PC-9 (cell line): ENCODE measurements at regions not wholly inside any gene's neighbourhood (a gene's known extent, or its start where the extent isn't known, plus 50 kb on each side); places are given as distances from the start of the nearest gene placed in this dataset.

ENCODE experiments used
- BruUV-seq: library from RNA; stranded (reverse); fragments of 400-500 nt; replicated peaks from 2 replicates; lab custom pipeline; 2021; lab: Mats Ljungman, UMichigan
- CTCF ChIA-PET: fragments of 300-600 bp; sonication (Branson Sonifier 250); formaldehyde crosslinking; loops from one replicate; lab custom pipeline; 2022; ENCODE audit warnings: antibody characterized with exemption; lab: Charles Lee
- POLR2A ChIA-PET: fragments of 300-600 bp; sonication (Branson Sonifier 250); formaldehyde crosslinking; loops from one replicate; lab custom pipeline; 2022; ENCODE audit warnings: antibody characterized with exemption; ENCODE audit not compliant: unreplicated experiment; lab: Charles Lee
- DNase-seq, 2 experiments: peaks; one replicate each; pipeline versions ENCODE4 v3.0.0 to v3.0.0-alpha.2; 2015 to 2022; ENCODE audit warnings: mixed read lengths in 1 of 2
- H2AFZ ChIP-seq: fragments of 200-600 bp; sonication (generic); 2 replicates; pipeline ENCODE4 v1.8.1; 2017; ENCODE audit warnings: antibody characterized with exemption
- H3F3A ChIP-seq: fragments of 200-600 bp; sonication (generic); 2 replicates; pipeline ENCODE4 v1.8.1; 2017; ENCODE audit warnings: antibody characterized with exemption, mild to moderate bottlenecking, low read depth; ENCODE audit not compliant: insufficient read depth
- H3K27ac ChIP-seq: fragments of 200-600 bp; sonication (generic); 2 replicates; pipeline ENCODE4 v1.6.1; 2016; ENCODE audit warnings: mixed run types
- H3K27me3 ChIP-seq: fragments of 200-600 bp; sonication (generic); 2 replicates; pipeline ENCODE4 v1.6.1; 2016; ENCODE audit warnings: low read depth, mixed run types; ENCODE audit not compliant: insufficient read depth
- H3K36me3 ChIP-seq: fragments of 200-600 bp; sonication (generic); 2 replicates; pipeline ENCODE4 v1.6.1; 2016; ENCODE audit warnings: low read depth, mixed run types
- H3K4me1 ChIP-seq: fragments of 200-600 bp; sonication (generic); replicated peaks from 2 replicates; pipeline ENCODE4 v1.6.1; 2016; ENCODE audit warnings: mixed run types; ENCODE audit not compliant: insufficient read depth
- H3K4me2 ChIP-seq: fragments of 200-600 bp; sonication (generic); 2 replicates; pipeline ENCODE4 v1.6.1; 2017; ENCODE audit warnings: mixed run types
- H3K4me3 ChIP-seq: fragments of 200-600 bp; sonication (generic); 2 replicates; pipeline ENCODE4 v1.6.1; 2016; ENCODE audit warnings: mixed run types
- H3K79me2 ChIP-seq: fragments of 200-600 bp; sonication (generic); 2 replicates; pipeline ENCODE4 v1.6.1; 2017; ENCODE audit warnings: low read depth, mixed run types
- H3K9me2 ChIP-seq: fragments of 200-600 bp; sonication (generic); 2 replicates; pipeline ENCODE4 v1.8.1; 2017; ENCODE audit warnings: mild to moderate bottlenecking; ENCODE audit not compliant: insufficient read depth
- H3K9me3 ChIP-seq: fragments of 200-600 bp; sonication (generic); 2 replicates; pipeline ENCODE4 v1.8.1; 2016; ENCODE audit warnings: low read depth; ENCODE audit not compliant: insufficient read depth
- H4K20me1 ChIP-seq: fragments of 200-600 bp; sonication (generic); 2 replicates; pipeline ENCODE4 v1.8.1; 2017; ENCODE audit not compliant: insufficient read depth
- EZH2 ChIP-seq: fragments of 200-600 bp; sonication (generic); IDR thresholded peaks from 2 replicates; pipeline ENCODE4 v1.8.0; 2017; ENCODE audit warnings: antibody characterized with exemption, low read depth
- intact Hi-C: fragments of 100-400 bp; cut with micrococcal nuclease; formaldehyde crosslinking; loops from one replicate; pipeline ENCODE4 v1.10.0; 2022; ENCODE audit not compliant: unreplicated experiment
- TF ChIP-seq, protein P1 (sequence below): fragments of 200-600 bp; sonication (generic); conservative IDR thresholded peaks from 2 replicates; pipeline ENCODE4 v1.6.1; 2017; ENCODE audit warnings: mixed run types, antibody characterized with exemption, mild to moderate bottlenecking, moderate library complexity

DNA sequence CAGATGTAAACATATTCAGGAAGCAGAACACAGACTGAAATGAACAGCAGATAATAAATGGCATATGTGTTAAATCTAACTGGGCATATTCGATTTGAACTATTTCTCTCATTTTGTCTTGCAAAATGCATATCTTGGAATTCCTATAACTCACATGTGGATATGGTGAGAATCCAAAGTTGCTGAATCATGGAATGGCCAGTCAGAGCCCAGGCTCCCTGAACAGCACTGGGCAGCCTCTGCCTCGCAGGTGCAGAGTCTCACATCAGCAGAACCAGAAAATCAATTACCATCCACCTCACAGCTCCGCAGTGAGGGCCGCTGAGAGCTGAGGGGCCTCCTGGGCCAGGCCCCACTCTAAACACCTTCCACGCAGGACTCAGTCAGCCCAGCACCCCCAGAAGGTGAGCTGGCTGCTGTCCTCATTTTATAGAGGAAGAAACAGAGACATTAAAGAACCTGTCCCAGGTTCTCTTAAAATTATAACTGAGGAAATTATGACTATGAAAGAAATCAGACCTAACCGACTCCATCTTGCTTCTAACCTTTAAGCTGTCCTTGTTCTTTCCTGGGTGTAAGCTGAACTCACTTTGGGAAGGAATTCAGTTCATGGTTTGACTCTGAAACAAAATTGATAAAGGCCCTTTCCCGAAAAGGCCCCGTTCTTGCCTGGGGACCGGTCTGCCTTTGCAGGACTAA, 269.1 kb upstream of the SFSWAP start:
- no peaks in the 10 kb centered on the region for H3K79me2 ChIP-seq
- ChIA-PET CTCF (no interaction called here), POLR2A (no interaction called here)
- H3K9me3 ChIP-seq: no peaks in the 10 kb centered on the region
- H3K4me1 ChIP-seq: no peaks in the 10 kb centered on the region
- H3K27me3 ChIP-seq: peaks cover 73% of the 10 kb centered on the region
- intact Hi-C loops: loop anchor here (5.0 kb wide), 1 partner anchor 219 kb away; no protein-coding TSS in a partner anchor
- TF ChIP-seq, protein P1, sequence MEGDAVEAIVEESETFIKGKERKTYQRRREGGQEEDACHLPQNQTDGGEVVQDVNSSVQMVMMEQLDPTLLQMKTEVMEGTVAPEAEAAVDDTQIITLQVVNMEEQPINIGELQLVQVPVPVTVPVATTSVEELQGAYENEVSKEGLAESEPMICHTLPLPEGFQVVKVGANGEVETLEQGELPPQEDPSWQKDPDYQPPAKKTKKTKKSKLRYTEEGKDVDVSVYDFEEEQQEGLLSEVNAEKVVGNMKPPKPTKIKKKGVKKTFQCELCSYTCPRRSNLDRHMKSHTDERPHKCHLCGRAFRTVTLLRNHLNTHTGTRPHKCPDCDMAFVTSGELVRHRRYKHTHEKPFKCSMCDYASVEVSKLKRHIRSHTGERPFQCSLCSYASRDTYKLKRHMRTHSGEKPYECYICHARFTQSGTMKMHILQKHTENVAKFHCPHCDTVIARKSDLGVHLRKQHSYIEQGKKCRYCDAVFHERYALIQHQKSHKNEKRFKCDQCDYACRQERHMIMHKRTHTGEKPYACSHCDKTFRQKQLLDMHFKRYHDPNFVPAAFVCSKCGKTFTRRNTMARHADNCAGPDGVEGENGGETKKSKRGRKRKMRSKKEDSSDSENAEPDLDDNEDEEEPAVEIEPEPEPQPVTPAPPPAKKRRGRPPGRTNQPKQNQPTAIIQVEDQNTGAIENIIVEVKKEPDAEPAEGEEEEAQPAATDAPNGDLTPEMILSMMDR: no peak
- no peak for TF ChIP-seq EZH2
- H4K20me1 ChIP-seq: no peaks in the 10 kb centered on the region
- H3F3A ChIP-seq: no peaks in the 10 kb centered on the region
- no peak overlapping the region for H3K4me3 ChIP-seq
- no TSS peak for BruUV-seq
- DNase-seq: no peak
- no peak overlapping the region for H2AFZ ChIP-seq
- no peaks in the 10 kb centered on the region for H3K9me2 ChIP-seq
- H3K27ac ChIP-seq: no peak overlapping the region
- H3K4me2 ChIP-seq: no peak overlapping the region
- no peaks in the 10 kb centered on the region for H3K36me3 ChIP-seq

DNA sequence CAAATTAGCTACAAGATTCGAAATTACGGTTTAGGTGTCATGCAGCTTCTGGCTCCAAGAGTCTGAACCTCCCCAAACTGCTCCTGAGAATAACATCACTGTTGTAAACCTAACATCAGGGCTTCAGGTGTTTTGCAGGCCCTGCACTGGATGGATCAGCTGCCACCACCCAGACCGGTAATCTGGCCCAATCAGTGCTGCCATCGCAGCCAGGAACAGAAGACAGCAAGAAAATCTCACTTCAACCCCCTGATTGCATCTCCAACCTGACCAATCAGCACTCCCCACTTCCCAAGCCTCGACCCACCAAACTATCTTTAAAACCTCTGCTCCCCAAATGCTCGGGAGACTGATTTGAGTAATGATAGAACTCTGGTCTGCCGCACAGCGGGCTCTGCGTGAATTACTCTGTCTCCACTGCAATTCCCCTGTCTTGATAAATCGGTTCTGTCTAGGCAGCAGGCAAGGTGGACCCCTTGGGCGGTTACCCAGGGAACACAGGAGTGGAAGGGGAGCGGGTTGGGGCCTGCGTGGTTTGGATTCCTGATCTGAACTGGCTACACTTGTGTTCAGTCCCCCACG, 268.5 kb upstream of the SFSWAP start:
- no peak for DNase-seq
- Histone ChIP-seq H3K27ac (no peak overlapping the region), H2AFZ (no peak overlapping the region), H3K9me2 (no peaks in the 10 kb centered on the region), H3K36me3 (no peaks in the 10 kb centered on the region), H3K4me3 (no peak overlapping the region), H3K4me1 (no peaks in the 10 kb centered on the region), H3K27me3 (peaks cover 67% of the 10 kb centered on the region), H3K4me2 (no peak overlapping the region), H3K79me2 (no peaks in the 10 kb centered on the region), H3K9me3 (no peaks in the 10 kb centered on the region), H4K20me1 (no peaks in the 10 kb centered on the region), H3F3A (no peaks in the 10 kb centered on the region)
- no peak for TF ChIP-seq EZH2
- TF ChIP-seq, protein P1: no peak
- CTCF ChIA-PET: no interaction called here
- POLR2A ChIA-PET: no interaction called here
- BruUV-seq: no TSS peak
- intact Hi-C loops: loop anchor here (5.0 kb wide), 1 partner anchor 220 kb away; no protein-coding TSS in a partner anchor

GRCh38 chr12:131443019-131444000, 267.6 kb upstream of the SFSWAP start:
- Histone ChIP-seq H3K9me3 (no peaks in the 10 kb centered on the region), H3K27ac (no peak overlapping the region), H3K4me2 (no peak overlapping the region), H4K20me1 (no peaks in the 10 kb centered on the region), H3K4me3 (no peak overlapping the region), H3K79me2 (no peaks in the 10 kb centered on the region), H3K27me3 (peaks cover 66% of the 10 kb centered on the region), H3K4me1 (no peaks in the 10 kb centered on the region), H3K9me2 (no peaks in the 10 kb centered on the region), H2AFZ (no peak overlapping the region), H3F3A (no peaks in the 10 kb centered on the region), H3K36me3 (no peaks in the 10 kb centered on the region)
- intact Hi-C loops: loop anchor here (5.0 kb wide), 1 partner anchor 221 kb away; no protein-coding TSS in a partner anchor
- no peak for DNase-seq
- POLR2A ChIA-PET: no interaction called here
- BruUV-seq: no TSS peak
- CTCF ChIA-PET: no interaction called here
- TF ChIP-seq, protein P1: no peak
- TF ChIP-seq EZH2: no peak
